GM18505 (cell line): ENCODE measurements at regions not wholly inside any gene's neighbourhood (a gene's known extent, or its start where the extent isn't known, plus 50 kb on each side); places are given as distances from the start of the nearest gene placed in this dataset.

Experiments used
- ATAC-seq: cut with Tn5 transposase; IDR thresholded peaks from one replicate; pipeline ENCODE4 v1.9.1; 2021; ENCODE audit not compliant: unreplicated experiment
- POLR2A ChIP-seq: IDR thresholded peaks from 4 replicates; pipeline ENCODE4 v1.6.1; 2011; ENCODE audit warnings: borderline replicate concordance; ENCODE audit not compliant: insufficient read depth, insufficient read length; ENCODE audit errors: extremely low read depth

DNA sequence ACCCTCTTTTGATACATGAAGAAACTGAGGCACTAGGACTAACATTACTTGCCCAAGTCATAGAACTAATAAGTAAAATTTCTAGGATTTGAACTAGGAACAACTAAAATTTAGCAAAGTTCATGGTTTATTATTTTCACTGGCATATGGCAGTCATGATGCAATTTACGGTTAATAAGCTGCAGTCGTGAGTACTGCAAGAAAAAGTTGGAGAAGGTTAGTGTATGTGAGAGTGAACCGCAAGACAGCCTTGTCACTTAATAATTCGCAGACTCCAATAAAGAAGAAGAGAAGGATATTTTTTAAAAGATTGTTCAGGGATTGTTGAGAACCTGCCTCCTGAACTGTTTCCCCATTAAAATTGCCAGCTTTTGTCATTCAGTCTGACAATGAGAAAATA is 663.4 kb upstream of the TENM4 start:
- ATAC-seq: no peak
- no peak for TF ChIP-seq POLR2A

DNA sequence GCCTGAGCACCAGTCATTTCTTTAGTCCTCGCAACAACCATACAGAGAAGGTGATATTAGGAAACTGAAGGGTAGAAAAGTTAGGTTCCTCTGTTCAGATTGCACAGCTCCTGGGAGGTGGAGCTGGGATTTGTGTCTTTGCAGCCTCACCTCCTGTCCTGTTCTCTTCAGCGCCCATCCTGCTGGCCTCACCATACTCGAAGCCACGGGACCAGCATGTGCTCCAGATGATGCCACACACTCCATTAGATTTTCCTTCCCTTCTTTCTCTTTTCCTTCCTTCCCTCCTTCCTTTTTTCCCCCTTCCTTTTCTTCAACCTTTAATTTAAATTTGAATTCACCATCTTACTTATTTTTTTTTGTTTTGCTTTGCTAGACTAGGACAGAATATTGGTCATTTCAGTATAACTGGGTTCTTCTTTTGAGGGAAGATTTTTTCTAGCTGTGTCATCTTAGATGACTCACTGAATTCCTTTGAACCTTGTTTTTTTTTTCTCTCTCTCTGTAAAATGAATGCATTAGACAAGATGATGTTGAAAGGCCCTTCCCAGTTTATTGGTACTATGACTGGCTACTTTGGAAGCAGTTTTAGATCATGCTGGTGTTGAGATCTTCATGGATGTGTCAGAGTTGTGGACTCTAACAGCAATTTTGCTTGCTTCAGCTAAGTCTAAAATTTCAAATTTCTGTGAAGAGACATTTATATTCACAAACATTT is 662.5 kb upstream of the TENM4 start:
- TF ChIP-seq POLR2A: no peak
- ATAC-seq: no peak

DNA sequence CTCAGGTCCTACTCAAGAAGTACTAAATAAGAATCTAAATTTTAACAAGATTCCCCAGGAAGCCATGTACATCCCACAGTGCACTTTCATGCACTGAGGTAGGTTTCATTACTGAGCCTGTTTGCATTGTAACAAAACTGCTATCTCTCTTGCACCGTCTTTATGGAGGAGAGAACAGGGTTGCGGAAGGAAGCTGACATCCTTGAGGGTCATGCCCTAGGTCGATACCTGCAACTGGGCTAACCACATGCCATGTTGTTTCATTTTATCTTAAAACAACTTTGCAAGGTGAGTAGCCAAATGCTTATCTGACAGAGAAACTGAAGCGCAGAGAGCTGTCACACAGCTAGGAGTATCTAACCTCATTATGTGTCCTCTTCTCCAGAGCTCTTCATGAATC is 656.3 kb upstream of the TENM4 start:
- ATAC-seq: no peak
- no peak for TF ChIP-seq POLR2A

DNA sequence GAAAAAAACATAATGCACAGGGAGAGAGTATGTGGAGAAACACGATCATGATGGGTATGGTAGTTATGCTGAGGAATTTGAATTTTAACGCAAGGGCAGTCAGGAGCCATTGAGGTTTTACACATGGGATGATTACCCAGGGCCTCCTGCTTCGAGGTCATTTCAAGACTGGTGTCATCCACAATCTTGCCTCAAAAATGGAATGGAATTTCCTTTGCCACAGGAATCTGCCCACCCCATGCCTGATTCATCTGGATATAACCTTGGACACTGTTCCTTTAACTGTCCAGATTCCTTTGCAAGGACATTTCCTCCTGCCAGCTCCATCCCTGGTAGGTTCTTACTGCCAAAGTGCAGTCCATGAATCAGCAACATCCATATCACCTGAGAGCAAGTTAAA is 655.9 kb upstream of the TENM4 start:
- ATAC-seq: no peak
- no peak for TF ChIP-seq POLR2A

DNA sequence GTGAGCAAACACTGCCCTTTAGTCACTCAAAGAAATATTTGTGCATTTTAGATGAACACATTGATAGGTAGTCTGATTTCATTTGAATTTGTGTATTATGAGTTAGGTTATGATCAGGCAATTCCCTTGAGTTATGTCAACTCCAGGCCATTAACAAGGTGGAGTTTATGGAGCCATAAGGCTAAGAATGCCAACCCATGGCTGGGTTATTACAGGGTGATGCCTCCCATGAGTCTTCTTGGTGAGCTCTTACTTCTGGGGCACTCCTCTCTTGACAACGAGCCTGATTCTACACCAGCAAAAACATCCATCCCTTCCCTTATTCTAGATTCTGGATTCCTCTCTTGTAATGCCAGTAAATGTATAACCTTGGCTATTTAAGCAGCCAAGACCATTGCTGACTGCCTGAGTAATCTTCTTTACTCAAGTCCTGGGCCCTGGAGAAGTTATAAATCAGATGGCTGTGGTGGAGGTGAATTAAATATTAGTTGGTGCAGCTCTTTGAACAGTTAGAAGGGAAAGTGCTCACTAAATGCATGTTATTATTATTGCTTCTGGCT is 645.7 kb upstream of the TENM4 start:
- no peak for TF ChIP-seq POLR2A

DNA sequence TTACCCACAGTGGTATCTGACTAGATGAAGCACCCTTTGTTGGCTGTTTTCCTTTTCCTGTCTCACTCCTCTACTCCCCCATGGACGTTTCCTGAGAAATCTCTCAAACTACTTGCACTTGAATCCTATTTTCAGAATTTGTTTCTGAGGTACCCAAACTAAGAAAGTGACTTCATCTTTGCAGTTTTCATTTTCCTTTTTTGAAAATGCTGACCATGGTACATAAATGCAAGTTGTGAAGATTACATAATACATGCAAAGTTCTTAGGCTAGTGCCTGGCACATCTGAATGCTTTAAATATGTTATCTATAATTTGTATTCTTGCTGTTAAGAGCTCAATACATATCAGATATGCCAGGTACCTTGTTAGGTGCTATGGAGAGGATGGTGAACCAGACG is 644.7 kb upstream of the TENM4 start:
- no peak for TF ChIP-seq POLR2A
- no peak for ATAC-seq

More for the DNA sequence above, 645.7 kb upstream of the TENM4 start:
- ATAC-seq: no peak

DNA sequence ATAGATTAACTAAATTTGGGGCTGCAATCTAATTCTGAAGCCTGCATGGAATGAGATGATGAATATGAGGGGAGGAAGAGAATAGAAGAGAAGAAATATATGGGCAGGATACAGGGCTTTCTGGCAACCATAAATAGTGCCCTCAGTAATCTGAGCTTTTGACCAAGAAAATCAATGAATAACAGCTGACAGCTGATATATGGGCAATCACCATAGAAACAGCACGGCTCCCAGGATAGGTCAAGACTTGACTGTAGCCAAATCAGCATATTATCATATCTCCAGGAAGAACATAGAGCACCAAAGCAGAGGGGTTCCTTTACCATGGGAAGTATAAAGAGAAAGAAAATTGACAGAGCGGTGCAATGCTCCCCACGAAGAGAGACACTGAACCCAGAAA is 643.8 kb upstream of the TENM4 start:
- no peak for ATAC-seq
- no peak for TF ChIP-seq POLR2A

DNA sequence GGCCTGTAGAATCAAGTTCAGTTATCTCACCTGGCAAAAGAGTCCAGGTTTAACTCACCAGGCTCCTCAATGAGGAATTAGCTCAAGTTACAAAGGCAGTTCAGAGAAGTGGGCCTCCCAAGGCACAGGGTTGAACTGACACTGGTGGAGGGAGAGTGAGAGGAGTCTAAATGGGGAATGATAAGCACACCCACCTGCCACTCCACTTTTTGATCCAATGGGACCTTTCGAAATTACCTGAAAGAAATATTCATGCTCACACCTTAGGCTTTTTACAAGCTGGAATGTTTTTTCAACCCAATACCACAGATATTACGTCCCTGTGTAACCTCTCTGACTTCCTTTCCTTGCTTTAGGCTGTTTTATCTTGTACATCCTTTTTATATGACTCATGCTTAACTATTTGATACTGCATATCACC is 642.7 kb upstream of the TENM4 start:
- no peak for ATAC-seq
- TF ChIP-seq POLR2A: no peak

DNA sequence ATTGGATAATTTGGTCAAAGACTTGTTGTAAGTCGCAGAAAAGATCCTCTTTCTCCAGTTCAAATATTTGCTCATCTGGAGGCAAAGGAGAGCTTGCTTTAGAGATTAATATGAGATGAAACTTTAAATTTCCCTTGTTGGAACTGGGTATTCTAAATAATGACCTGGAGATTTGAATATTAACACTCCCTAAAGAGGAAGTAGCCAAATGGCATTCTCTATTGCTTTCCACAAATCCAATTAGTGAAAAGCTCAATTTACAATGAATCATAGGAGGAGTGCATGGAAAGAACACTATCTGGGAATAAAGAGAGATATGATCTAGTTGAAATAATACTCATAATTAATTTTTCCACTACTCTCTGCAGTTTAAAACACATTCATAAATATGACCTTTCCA is 641.6 kb upstream of the TENM4 start:
- ATAC-seq: no peak
- TF ChIP-seq POLR2A: no peak

DNA sequence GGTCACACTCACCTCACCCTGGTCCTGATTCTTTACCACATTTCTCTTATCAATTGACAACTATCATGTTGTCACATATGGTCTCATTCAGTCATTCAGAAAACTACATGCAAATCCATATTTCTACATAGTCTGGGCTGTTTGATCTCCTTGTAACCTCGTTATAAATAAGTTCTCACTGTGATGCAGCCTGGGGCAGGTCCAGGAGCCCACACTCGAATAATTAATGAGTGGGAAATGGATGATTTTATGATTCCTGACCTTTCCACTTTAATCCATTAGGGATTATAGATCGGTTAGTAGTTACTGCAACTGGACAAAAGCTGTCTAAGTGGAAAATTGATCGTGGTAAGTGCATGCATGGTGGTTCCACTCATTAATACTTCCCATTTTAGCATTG is 636.3 kb upstream of the TENM4 start:
- no peak for ATAC-seq
- TF ChIP-seq POLR2A: no peak

DNA sequence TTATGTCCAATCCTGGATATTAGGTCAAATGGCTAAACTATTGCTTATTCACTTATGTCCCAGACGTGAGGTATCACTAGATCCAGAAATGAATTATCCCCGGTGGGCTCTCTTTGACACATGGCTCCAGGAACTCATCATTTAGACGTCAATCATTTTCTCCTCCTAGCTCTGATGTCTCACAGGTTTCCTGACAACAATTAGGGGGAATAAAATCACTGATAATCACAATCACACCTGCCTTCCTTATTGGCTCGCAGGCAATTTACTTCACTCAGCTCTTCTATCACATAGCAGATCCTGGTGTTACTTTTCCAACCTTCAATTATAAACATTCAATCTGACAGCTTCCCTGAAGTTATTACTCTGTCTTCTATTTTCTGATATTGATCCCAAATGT is 634.0 kb upstream of the TENM4 start:
- no peak for TF ChIP-seq POLR2A
- ATAC-seq: no peak

DNA sequence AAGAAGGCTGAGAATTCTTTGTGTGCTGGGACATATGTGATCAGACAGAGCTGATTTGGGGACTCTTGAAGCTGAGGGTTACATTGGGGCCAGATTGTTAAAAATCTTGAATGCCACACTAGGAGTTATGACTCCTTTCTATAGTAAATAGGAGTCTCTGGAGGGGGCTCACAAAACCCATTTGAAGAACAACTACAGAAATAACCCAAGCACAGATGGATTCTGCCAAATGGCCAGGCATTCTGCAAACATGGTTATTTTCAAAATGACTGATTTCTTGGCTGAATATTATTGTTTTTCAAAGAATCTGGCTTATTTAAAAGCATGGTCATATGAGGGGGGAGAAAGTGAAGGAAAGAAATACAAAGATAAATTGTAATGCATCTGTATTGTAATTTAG is 625.5 kb upstream of the TENM4 start:
- ATAC-seq: no peak
- no peak for TF ChIP-seq POLR2A

DNA sequence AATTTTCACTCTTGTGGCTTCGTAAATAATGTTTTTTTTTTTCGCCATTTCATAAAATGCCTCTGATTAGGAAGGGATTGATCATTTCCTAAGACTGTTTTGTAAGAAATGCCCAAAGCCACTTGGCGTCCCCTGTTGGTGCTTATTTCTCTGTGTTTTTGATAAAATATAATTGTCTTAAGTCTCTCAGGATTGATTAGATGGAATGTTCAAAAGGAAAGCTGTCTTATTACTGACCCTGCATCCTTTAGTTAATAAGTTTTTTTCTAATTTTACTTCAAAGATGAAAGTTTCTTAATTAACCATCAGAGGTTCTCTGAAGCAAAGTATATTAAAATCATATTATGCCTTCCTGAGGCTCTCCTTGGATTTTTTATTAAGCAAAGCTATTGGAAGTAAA is 624.3 kb upstream of the TENM4 start:
- no peak for TF ChIP-seq POLR2A
- ATAC-seq: no peak

DNA sequence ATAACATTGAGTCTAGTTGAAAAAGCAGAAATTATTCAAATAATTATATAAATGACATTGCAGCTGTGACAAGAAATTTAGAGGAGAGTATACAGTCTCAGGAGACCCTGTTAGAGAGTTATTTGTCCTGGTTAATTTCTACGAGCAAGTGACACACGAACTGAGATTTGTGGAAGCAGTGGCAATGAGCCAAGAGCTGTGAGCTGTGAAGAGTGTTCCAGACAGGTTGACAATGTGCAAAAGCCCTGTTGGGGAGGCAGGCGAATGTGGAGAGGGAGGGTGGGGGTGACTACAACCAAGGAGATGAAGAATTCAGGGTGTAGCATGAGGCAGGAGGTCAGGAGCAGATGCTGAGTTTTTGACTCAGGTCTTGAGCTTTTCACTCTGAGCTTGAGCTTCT is 620.2 kb upstream of the TENM4 start:
- no peak for TF ChIP-seq POLR2A
- no peak for ATAC-seq

DNA sequence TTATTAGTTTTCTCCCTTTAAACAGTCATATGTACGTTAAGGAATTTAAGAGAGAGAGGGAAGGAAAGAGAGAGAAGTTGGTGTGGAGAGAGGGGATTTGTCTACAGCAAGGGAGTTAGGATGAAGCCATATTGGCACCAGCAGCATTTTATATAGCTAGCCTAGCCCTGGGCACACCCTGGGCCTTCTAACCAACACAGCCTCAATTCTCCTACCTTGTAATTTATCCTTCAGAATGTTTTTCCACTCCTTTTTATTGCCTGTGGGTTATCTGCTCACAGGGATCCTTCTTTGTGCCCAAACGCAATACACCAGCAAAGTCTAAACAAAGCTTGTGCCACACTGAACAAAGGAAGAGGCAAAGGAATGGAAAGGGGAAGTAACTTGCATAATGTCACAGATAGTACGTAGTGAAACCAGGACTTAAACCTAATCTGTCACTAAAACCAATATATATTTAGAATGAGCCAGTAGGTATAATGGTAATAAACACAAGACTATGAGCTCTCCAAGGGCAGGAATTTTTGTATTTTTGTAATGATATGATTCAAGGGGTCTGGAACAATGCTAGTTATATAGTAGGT is 613.8 kb upstream of the TENM4 start:
- no peak for TF ChIP-seq POLR2A
- ATAC-seq: no peak

DNA sequence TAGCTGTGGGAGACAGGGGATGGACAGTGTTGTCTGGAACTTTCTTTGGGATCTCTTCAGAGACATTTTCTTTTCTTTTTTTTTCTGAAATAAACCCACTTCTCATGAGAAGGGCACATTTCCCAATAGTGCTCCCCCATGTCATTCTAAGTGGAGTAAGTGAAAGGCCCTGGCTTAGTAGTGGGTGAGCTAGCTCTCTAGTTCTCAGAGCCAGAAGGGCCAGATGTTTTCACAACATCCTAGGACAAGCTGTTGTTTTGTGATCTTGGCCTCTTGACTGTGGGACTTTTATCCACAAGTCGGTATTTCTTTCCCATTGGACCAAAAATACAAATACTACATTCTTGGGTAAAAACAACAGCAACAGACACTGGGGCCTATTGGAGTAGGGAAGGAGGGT is 607.7 kb upstream of the TENM4 start:
- ATAC-seq: no peak
- TF ChIP-seq POLR2A: no peak
